IMR-90 (cell line): ENCODE measurements at regions not wholly inside any gene's neighbourhood (a gene's known extent, or its start where the extent isn't known, plus 50 kb on each side); places are given as distances from the start of the nearest gene placed in this dataset.

Experiments
- ATAC-seq: fragments of 200-7000 bp; cut with Tn5 transposase; 2 replicates; pipeline ENCODE4 v1.9.1; 2020; ENCODE audit warnings: low read depth, mild to moderate bottlenecking, moderate library complexity
- BruUV-seq: library from RNA; stranded (reverse); fragments of 400-500 nt; replicated peaks from 2 replicates; lab custom pipeline; 2021; lab: Mats Ljungman, UMichigan
- CTCF ChIA-PET: fragments of 300-600 bp; formaldehyde crosslinking; extraction: SDS; loops from one replicate; lab custom pipeline; 2021; ENCODE audit warnings: antibody characterized with exemption; lab: Yijun Ruan, JAX
- POLR2A ChIA-PET: fragments of 300-600 bp; sonication (Branson Sonifier 250); formaldehyde crosslinking; loops from one replicate; lab custom pipeline; 2022; ENCODE audit warnings: antibody characterized with exemption; ENCODE audit not compliant: unreplicated experiment; lab: Charles Lee
- DNase-seq: peaks from one replicate; pipeline ENCODE4 v3.0.0; 2013
- H2AFZ ChIP-seq: replicated peaks from 2 replicates; pipeline ENCODE3; 2013; ENCODE audit warnings: low read length, mild to moderate bottlenecking; ENCODE audit not compliant: poor library complexity
- H2AK5ac ChIP-seq: 2 replicates; pipeline ENCODE4 v1.6.1; 2013; ENCODE audit warnings: low read depth, low read length, inconsistent platforms
- H2AK9ac ChIP-seq: replicated peaks from 2 replicates; pipeline ENCODE3; 2013; ENCODE audit warnings: mild to moderate bottlenecking, low read depth, low read length, moderate library complexity; ENCODE audit not compliant: poor library complexity
- H2BK120ac ChIP-seq: 2 replicates; pipeline ENCODE4 v1.6.1; 2013; ENCODE audit warnings: low read depth, low read length, inconsistent platforms
- H2BK15ac ChIP-seq: 3 replicates; pipeline ENCODE4 v1.6.1; 2013; ENCODE audit warnings: low read depth, low read length, inconsistent platforms
- H2BK20ac ChIP-seq: 2 replicates; pipeline ENCODE4 v1.6.1; 2013; ENCODE audit warnings: low read depth, mild to moderate bottlenecking, inconsistent platforms, low read length, moderate library complexity
- H2BK5ac ChIP-seq: 2 replicates; pipeline ENCODE4 v1.6.1; 2013; ENCODE audit warnings: mild to moderate bottlenecking, low read depth, low read length, inconsistent platforms; ENCODE audit not compliant: poor library complexity, severe bottlenecking
- H3K14ac ChIP-seq: replicated peaks from 2 replicates; pipeline ENCODE4 v1.6.1; 2013; ENCODE audit warnings: low read depth, low read length, inconsistent platforms
- H3K18ac ChIP-seq: 2 replicates; pipeline ENCODE4 v1.6.1; 2013; ENCODE audit warnings: low read depth, low read length, control low read depth
- H3K23ac ChIP-seq: 2 replicates; pipeline ENCODE4 v1.6.1; 2013; ENCODE audit warnings: low read depth, low read length, inconsistent platforms
- H3K27ac ChIP-seq: 2 replicates; pipeline ENCODE4 v1.5.1; 2013; ENCODE audit warnings: mild to moderate bottlenecking, control low read depth, low read length; ENCODE audit not compliant: insufficient read depth
- H3K27me3 ChIP-seq: 2 replicates; pipeline ENCODE4 v1.6.1; 2013; ENCODE audit warnings: low read length; ENCODE audit not compliant: control insufficient read depth, insufficient read depth
- H3K36me3 ChIP-seq: 2 replicates; pipeline ENCODE4 v1.6.1; 2013; ENCODE audit warnings: low read length, mixed read lengths; ENCODE audit not compliant: control insufficient read depth, insufficient read depth
- H3K4ac ChIP-seq: 2 replicates; pipeline ENCODE4 v1.6.1; 2013; ENCODE audit warnings: low read depth, low read length, inconsistent platforms
- H3K4me1 ChIP-seq: 2 replicates; pipeline ENCODE4 v1.6.1; 2013; ENCODE audit warnings: low read length, mixed read lengths; ENCODE audit not compliant: control insufficient read depth, insufficient read depth
- H3K4me2 ChIP-seq: 2 replicates; pipeline ENCODE4 v1.6.1; 2013; ENCODE audit warnings: low read depth, mild to moderate bottlenecking, control low read depth, low read length, moderate library complexity
- H3K4me3 ChIP-seq: 2 replicates; pipeline ENCODE4 v1.5.1; 2013; ENCODE audit warnings: low read depth, mild to moderate bottlenecking, control low read depth, low read length, moderate library complexity; ENCODE audit not compliant: insufficient read depth
- H3K56ac ChIP-seq: 2 replicates; pipeline ENCODE4 v1.6.1; 2013; ENCODE audit warnings: low read length, inconsistent platforms; ENCODE audit not compliant: insufficient read depth; ENCODE audit errors: extremely low read depth
- H3K79me1 ChIP-seq, 2 experiments: 2 replicates each; pipeline ENCODE4 v1.6.1; 2013; ENCODE audit warnings: low read length in 2 of 2, inconsistent platforms in 1 of 2, low read depth in 1 of 2
- H3K9ac ChIP-seq: 2 replicates; pipeline ENCODE4 v1.6.1; 2013; ENCODE audit warnings: low read depth, low read length, control low read depth
- H3K9me1 ChIP-seq: 2 replicates; pipeline ENCODE4 v1.6.1; 2013; ENCODE audit warnings: low read length, inconsistent platforms; ENCODE audit not compliant: insufficient read depth
- H3K9me3 ChIP-seq: 2 replicates; pipeline ENCODE4 v1.6.1; 2013; ENCODE audit warnings: low read length; ENCODE audit not compliant: control insufficient read depth, insufficient read depth
- H4K20me1 ChIP-seq: 2 replicates; pipeline ENCODE4 v1.6.1; 2013; ENCODE audit warnings: low read length, inconsistent platforms; ENCODE audit not compliant: insufficient read depth
- H4K5ac ChIP-seq: 2 replicates; pipeline ENCODE4 v1.6.1; 2013; ENCODE audit warnings: mild to moderate bottlenecking, low read depth, low read length, control low read depth
- H4K8ac ChIP-seq, 2 experiments: 2 replicates each; pipeline ENCODE4 v1.6.1; 2013; ENCODE audit warnings: low read depth in 2 of 2, low read length in 2 of 2, control low read depth in 1 of 2, inconsistent platforms in 1 of 2
- H4K91ac ChIP-seq: 2 replicates; pipeline ENCODE4 v1.6.1; 2013; ENCODE audit warnings: low read depth, low read length, inconsistent platforms; ENCODE audit not compliant: insufficient read depth
- BHLHE40 ChIP-seq: fragments of 150-350 bp; IDR thresholded peaks from 2 replicates; pipeline ENCODE4 v1.6.1; 2016; ENCODE audit warnings: mild to moderate bottlenecking, low read depth, low read length
- CEBPB ChIP-seq: IDR thresholded peaks from 2 replicates; pipeline ENCODE4 v1.6.1; 2012; ENCODE audit warnings: low read depth, low read length, improper control_type of control experiment
- CTCF ChIP-seq: conservative IDR thresholded peaks from 2 replicates; pipeline ENCODE4 v1.5.1; 2012; ENCODE audit warnings: mild to moderate bottlenecking, low read depth, low read length, improper control_type of control experiment
- ELK1 ChIP-seq: fragments of 150-350 bp; IDR thresholded peaks from 2 replicates; pipeline ENCODE4 v1.6.1; 2016; ENCODE audit warnings: low read depth, mild to moderate bottlenecking, low read length, moderate library complexity, borderline replicate concordance
- FOS ChIP-seq: fragments of 150-350 bp; IDR thresholded peaks from 2 replicates; pipeline ENCODE4 v1.6.1; 2016; ENCODE audit warnings: low read depth, low read length
- MAFK ChIP-seq: IDR thresholded peaks from 2 replicates; pipeline ENCODE4 v1.6.1; 2012; ENCODE audit warnings: low read depth, low read length, improper control_type of control experiment
- MAZ ChIP-seq: IDR thresholded peaks from 2 replicates; pipeline ENCODE4 v1.6.1; 2012; ENCODE audit warnings: low read depth, mild to moderate bottlenecking, low read length, improper control_type of control experiment, moderate library complexity, borderline replicate concordance
- MXI1 ChIP-seq: IDR thresholded peaks from 2 replicates; pipeline ENCODE4 v1.6.1; 2012; ENCODE audit warnings: low read depth, mild to moderate bottlenecking, low read length, moderate library complexity, borderline replicate concordance
- NFE2L2 ChIP-seq: fragments of 150-350 bp; IDR thresholded peaks from 2 replicates; pipeline ENCODE4 v1.6.1; 2016; ENCODE audit warnings: low read depth, mild to moderate bottlenecking, low read length
- POLR2A ChIP-seq: IDR thresholded peaks from 2 replicates; pipeline ENCODE4 v1.6.1; 2012; ENCODE audit warnings: mild to moderate bottlenecking, low read depth, low read length
- RAD21 ChIP-seq: IDR thresholded peaks from 2 replicates; pipeline ENCODE4 v1.6.1; 2012; ENCODE audit warnings: low read length, improper control_type of control experiment
- RCOR1 ChIP-seq: IDR thresholded peaks from 2 replicates; pipeline ENCODE4 v1.6.1; 2012; ENCODE audit warnings: mild to moderate bottlenecking, low read length, improper control_type of control experiment; ENCODE audit not compliant: insufficient replicate concordance
- RFX5 ChIP-seq: IDR thresholded peaks from 2 replicates; pipeline ENCODE4 v1.8.0; 2012; ENCODE audit warnings: low read depth, mild to moderate bottlenecking, low read length, moderate library complexity
- SMC3 ChIP-seq: fragments of 150-350 bp; IDR thresholded peaks from 2 replicates; pipeline ENCODE4 v1.6.1; 2016; ENCODE audit warnings: low read depth, mild to moderate bottlenecking, antibody characterized with exemption, low read length, moderate library complexity
- dilution Hi-C: fragments of 300-500 bp; cut with HindIII; formaldehyde crosslinking; loops from one replicate; pipeline ENCODE4 v1.14.3; 2018; ENCODE audit warnings: low sequenced_read_pairs; ENCODE audit not compliant: unreplicated experiment
- in situ Hi-C: fragments of 300-500 bp; cut with MboI; formaldehyde crosslinking; loops from 3 replicates; pipeline ENCODE4 v1.14.3; 2019; ENCODE audit warnings: low sequenced_read_pairs, inconsistent platforms, mixed read lengths
- intact Hi-C: fragments of 100-400 bp; cut with micrococcal nuclease; formaldehyde crosslinking; loops from 2 replicates; pipeline ENCODE4 v1.10.0; 2022
- TF ChIP-seq, protein P1 (sequence below): fragments of 150-350 bp; IDR thresholded peaks from 2 replicates; pipeline ENCODE4 v1.6.1; 2017; ENCODE audit warnings: mild to moderate bottlenecking, antibody characterized with exemption, low read length, low read depth

DNA sequence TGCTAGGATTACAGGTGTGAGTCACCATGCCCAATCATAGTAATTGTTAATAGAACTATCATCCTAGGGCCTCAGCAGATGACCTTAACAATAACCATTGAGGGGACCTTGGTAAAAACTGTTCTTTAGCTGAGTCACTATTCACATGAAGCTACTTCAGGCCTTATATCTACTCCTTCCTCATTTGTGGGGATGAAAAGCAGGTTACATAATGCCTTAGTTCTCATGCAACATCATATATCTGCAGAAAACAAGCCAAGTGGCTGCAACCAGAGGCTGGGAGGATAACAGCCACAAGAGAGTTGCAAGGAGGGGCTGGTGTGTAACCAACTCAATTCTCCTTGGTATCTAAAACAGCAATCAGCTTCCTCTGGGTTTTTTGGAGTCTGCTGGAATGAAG, 445.4 kb downstream of the NBAS start:
- H3K9me1 ChIP-seq: no peaks in the 10 kb centered on the region
- no peaks in the 10 kb centered on the region for H3K27me3 ChIP-seq
- no peak overlapping the region for H3K23ac ChIP-seq
- no peaks in the 10 kb centered on the region for H3K79me1 ChIP-seq
- no peak overlapping the region for H2AK9ac ChIP-seq
- no peak overlapping the region for H3K14ac ChIP-seq
- no peak overlapping the region for H2BK15ac ChIP-seq
- no peak overlapping the region for H3K18ac ChIP-seq
- no peak overlapping the region for H2BK20ac ChIP-seq
- no peak overlapping the region for H3K9ac ChIP-seq
- H3K9me3 ChIP-seq: peaks cover 4% of the 10 kb centered on the region; the same call in 1 of the 2 replicates
- no peak for ATAC-seq
- H4K91ac ChIP-seq: no peak overlapping the region
- H4K8ac ChIP-seq: no peak overlapping the region
- POLR2A ChIA-PET: no interaction called here
- DNase-seq: no peak
- no peak overlapping the region for H3K4me2 ChIP-seq
- H2AK5ac ChIP-seq: no peak overlapping the region
- H3K36me3 ChIP-seq: no peaks in the 10 kb centered on the region
- dilution Hi-C loops (no loop called here), in situ Hi-C loops (no loop called here), intact Hi-C loops (no loop called here)
- no TSS peak for BruUV-seq
- H3K4me3 ChIP-seq: no peak overlapping the region
- H2BK5ac ChIP-seq: no peak overlapping the region
- CTCF ChIA-PET: interaction anchor here (0.7 kb wide), 1 partner anchor 12 kb away, joined by 3 read pairs; no protein-coding TSS in a partner anchor
- no peak overlapping the region for H2AFZ ChIP-seq
- no peak overlapping the region for H4K5ac ChIP-seq
- H3K4ac ChIP-seq: no peak overlapping the region
- TF ChIP-seq BHLHE40 (no peak), RCOR1 (no peak), FOS (no peak), RFX5 (no peak), CTCF (no peak), SMC3 (no peak), ELK1 (no peak), RAD21 (no peak), CEBPB (no peak), MAFK (no peak), MAZ (no peak), POLR2A (no peak), NFE2L2 (no peak), MXI1 (no peak)
- TF ChIP-seq, protein P1, sequence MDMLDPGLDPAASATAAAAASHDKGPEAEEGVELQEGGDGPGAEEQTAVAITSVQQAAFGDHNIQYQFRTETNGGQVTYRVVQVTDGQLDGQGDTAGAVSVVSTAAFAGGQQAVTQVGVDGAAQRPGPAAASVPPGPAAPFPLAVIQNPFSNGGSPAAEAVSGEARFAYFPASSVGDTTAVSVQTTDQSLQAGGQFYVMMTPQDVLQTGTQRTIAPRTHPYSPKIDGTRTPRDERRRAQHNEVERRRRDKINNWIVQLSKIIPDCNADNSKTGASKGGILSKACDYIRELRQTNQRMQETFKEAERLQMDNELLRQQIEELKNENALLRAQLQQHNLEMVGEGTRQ: no peak
- H3K4me1 ChIP-seq: no peaks in the 10 kb centered on the region
- H3K56ac ChIP-seq: no peak overlapping the region
- H3K27ac ChIP-seq: no peak overlapping the region
- no peaks in the 10 kb centered on the region for H4K20me1 ChIP-seq
- no peak overlapping the region for H2BK120ac ChIP-seq
